CD14-positive monocyte (primary cell): ENCODE measurements at regions not wholly inside any gene's neighbourhood (a gene's known extent, or its start where the extent isn't known, plus 50 kb on each side); places are given as distances from the start of the nearest gene placed in this dataset.

ENCODE experiments used
- DNase-seq, 3 donors: peaks; one replicate each; pipeline ENCODE4 v3.0.0-alpha.2; 2011 to 2022
- H2AFZ ChIP-seq: 2 replicates; pipeline ENCODE4 v1.6.0; 2012; ENCODE audit warnings: mild to moderate bottlenecking, low read depth, low read length, inconsistent platforms; ENCODE audit not compliant: insufficient read depth, poor library complexity, severe bottlenecking
- H3K27ac ChIP-seq, 2 donors: 1 replicate in 1 of 2; 2 replicates in 1 of 2; pipeline ENCODE4 v1.5.1; 2012 to 2013; ENCODE audit warnings: low read length in 2 of 2, control low read depth in 1 of 2, inconsistent platforms in 1 of 2, low read depth in 1 of 2, mild to moderate bottlenecking in 1 of 2
- H3K27me3 ChIP-seq, 2 donors: one replicate each; pipeline versions ENCODE4 v1.6.0 to v1.6.1; 2011 to 2013; ENCODE audit warnings: low read length in 2 of 2; ENCODE audit not compliant: control insufficient read depth in 2 of 2, insufficient read depth in 2 of 2
- H3K36me3 ChIP-seq, 2 donors: replicated peaks in 1 of 2; 1 replicate in 1 of 2; 2 replicates in 1 of 2; pipeline versions ENCODE4 v1.5.1 to v1.6.1; 2012 to 2013; ENCODE audit warnings: low read length in 2 of 2, control low read depth in 1 of 2, inconsistent platforms in 1 of 2, mild to moderate bottlenecking in 1 of 2; ENCODE audit not compliant: insufficient read depth in 2 of 2, control insufficient read depth in 1 of 2
- H3K4me1 ChIP-seq, 2 donors: 1 replicate in 1 of 2; 2 replicates in 1 of 2; pipeline versions ENCODE4 v1.5.1 to v1.6.1; 2012 to 2013; ENCODE audit warnings: low read length in 2 of 2, control low read depth in 1 of 2, inconsistent platforms in 1 of 2, mild to moderate bottlenecking in 1 of 2, moderate library complexity in 1 of 2; ENCODE audit not compliant: insufficient read depth in 2 of 2, control insufficient read depth in 1 of 2
- H3K4me2 ChIP-seq: replicated peaks from 2 replicates; pipeline ENCODE3; 2012; ENCODE audit warnings: low read length, moderate library complexity, mild to moderate bottlenecking; ENCODE audit not compliant: poor library complexity, severe bottlenecking; ENCODE audit errors: extremely low read depth
- H3K4me3 ChIP-seq, 3 experiments: fragments of 200-600 bp in 1 of 3; sonication (generic) in 1 of 3; replicated peaks in 1 of 3; 1 replicate in 2 of 3; 2 replicates in 1 of 3; pipeline ENCODE4 v1.5.1; 2011 to 2013; ENCODE audit warnings: low read length in 3 of 3, mild to moderate bottlenecking in 3 of 3, control low read depth in 2 of 3, low read depth in 2 of 3, inconsistent platforms in 1 of 3, moderate library complexity in 1 of 3
- H3K79me2 ChIP-seq: 2 replicates; pipeline ENCODE4 v1.6.0; 2012; ENCODE audit warnings: mild to moderate bottlenecking, control low read depth, inconsistent platforms, low read length, moderate library complexity; ENCODE audit not compliant: insufficient read depth
- H3K9ac ChIP-seq: 2 replicates; pipeline ENCODE4 v1.6.0; 2017; ENCODE audit warnings: low read length, mild to moderate bottlenecking; ENCODE audit not compliant: insufficient read depth, poor library complexity, severe bottlenecking
- H3K9me3 ChIP-seq, 2 donors: replicated peaks in 1 of 2; 1 replicate in 1 of 2; 2 replicates in 1 of 2; pipeline versions ENCODE4 v1.5.1 to v1.6.1; 2012 to 2013; ENCODE audit warnings: low read length in 2 of 2, control low read depth in 1 of 2; ENCODE audit not compliant: control insufficient read depth in 1 of 2, insufficient read depth in 1 of 2
- H4K20me1 ChIP-seq: 2 replicates; pipeline ENCODE4 v1.6.0; 2012; ENCODE audit warnings: mild to moderate bottlenecking, low read length, control low read depth, moderate library complexity; ENCODE audit not compliant: insufficient read depth
- H3K27ac Mint-ChIP-seq, 7 donors: one replicate each; pipeline ENCODE4 v1.8.0; 2020; ENCODE audit warnings: mild to moderate bottlenecking in 7 of 7, mixed read lengths in 7 of 7, moderate library complexity in 6 of 7, inconsistent platforms in 2 of 7
- H3K27me3 Mint-ChIP-seq, 3 donors: one replicate each; pipeline ENCODE4 v1.8.0; 2021 to 2022; ENCODE audit warnings: low read depth in 3 of 3, mild to moderate bottlenecking in 3 of 3, mixed read lengths in 3 of 3, moderate library complexity in 3 of 3, inconsistent platforms in 1 of 3
- H3K36me3 Mint-ChIP-seq, 2 donors: one replicate each; pipeline ENCODE4 v1.8.0; 2020; ENCODE audit warnings: mixed read lengths in 2 of 2, inconsistent platforms in 1 of 2, mild to moderate bottlenecking in 1 of 2
- H3K4me1 Mint-ChIP-seq: one replicate; pipeline ENCODE4 v1.8.0; 2020; ENCODE audit warnings: mild to moderate bottlenecking, mixed read lengths
- H3K4me3 Mint-ChIP-seq, 2 donors: one replicate each; pipeline ENCODE4 v1.8.0; 2020; ENCODE audit warnings: mild to moderate bottlenecking in 2 of 2, mixed read lengths in 2 of 2, moderate library complexity in 1 of 2
- H3K9me3 Mint-ChIP-seq, 7 donors: one replicate each; pipeline ENCODE4 v1.8.0; 2020 to 2022; ENCODE audit warnings: mixed read lengths in 7 of 7, mild to moderate bottlenecking in 6 of 7, moderate library complexity in 6 of 7, inconsistent platforms in 2 of 7
- WGBS: methylation state at CpG from one replicate; pipeline ENCODE4 v1.1.5; 2013; ENCODE audit warnings: missing lambda C conversion rate; ENCODE audit not compliant: insufficient coverage; 5-methylcytosine and 5-hydroxymethylcytosine counted together
- intact Hi-C, 2 donors: fragments of 100-400 bp; cut with micrococcal nuclease; formaldehyde crosslinking; loops; one replicate each; pipeline versions ENCODE4 v1.15.0 to v1.15.1; 2023
- TF ChIP-seq, protein P1 (sequence below): fragments of 200-600 bp; IDR thresholded peaks from one replicate; pipeline ENCODE4 v1.8.0; 2022; ENCODE audit warnings: antibody characterized with exemption, mild to moderate bottlenecking

DNA sequence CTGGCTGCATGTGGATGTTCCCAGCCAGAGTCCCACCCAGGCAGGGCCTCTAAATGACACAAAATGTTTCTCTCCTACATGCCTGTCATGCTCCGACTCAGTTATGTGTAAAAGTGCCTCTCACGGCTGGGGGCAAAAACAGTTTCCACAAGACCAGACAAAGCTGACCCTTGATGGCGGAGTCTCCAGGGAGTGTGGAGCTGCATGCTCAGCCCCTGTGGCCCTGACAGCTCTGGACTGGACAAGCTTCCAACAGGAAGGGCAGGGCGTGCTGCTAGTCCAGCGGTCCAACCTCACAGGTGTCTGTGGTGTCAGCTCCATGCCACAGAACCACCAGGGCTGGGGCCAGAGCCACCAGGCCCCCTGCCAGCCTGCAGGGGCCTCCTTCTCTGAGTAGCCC, 149.6 kb downstream of the CRYBB2 start:
- no peak for DNase-seq
- no peaks in the 10 kb centered on the region for H3K27me3 ChIP-seq
- peaks cover 32% of the 10 kb centered on the region for H3K4me1 Mint-ChIP-seq
- no peak overlapping the region for H3K9ac ChIP-seq
- no peak overlapping the region for H3K4me3 Mint-ChIP-seq
- intact Hi-C loops = no loop called here
- peaks cover 13% of the 10 kb centered on the region for H3K79me2 ChIP-seq
- H3K36me3 Mint-ChIP-seq = peaks cover 38 to 57% of the 10 kb centered on the region in 2 donors
- TF ChIP-seq, protein P1, sequence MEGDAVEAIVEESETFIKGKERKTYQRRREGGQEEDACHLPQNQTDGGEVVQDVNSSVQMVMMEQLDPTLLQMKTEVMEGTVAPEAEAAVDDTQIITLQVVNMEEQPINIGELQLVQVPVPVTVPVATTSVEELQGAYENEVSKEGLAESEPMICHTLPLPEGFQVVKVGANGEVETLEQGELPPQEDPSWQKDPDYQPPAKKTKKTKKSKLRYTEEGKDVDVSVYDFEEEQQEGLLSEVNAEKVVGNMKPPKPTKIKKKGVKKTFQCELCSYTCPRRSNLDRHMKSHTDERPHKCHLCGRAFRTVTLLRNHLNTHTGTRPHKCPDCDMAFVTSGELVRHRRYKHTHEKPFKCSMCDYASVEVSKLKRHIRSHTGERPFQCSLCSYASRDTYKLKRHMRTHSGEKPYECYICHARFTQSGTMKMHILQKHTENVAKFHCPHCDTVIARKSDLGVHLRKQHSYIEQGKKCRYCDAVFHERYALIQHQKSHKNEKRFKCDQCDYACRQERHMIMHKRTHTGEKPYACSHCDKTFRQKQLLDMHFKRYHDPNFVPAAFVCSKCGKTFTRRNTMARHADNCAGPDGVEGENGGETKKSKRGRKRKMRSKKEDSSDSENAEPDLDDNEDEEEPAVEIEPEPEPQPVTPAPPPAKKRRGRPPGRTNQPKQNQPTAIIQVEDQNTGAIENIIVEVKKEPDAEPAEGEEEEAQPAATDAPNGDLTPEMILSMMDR = no peak
- peaks cover 14 to 50% of the 10 kb centered on the region in 2 donors for H3K36me3 ChIP-seq
- H3K4me2 ChIP-seq = no peak overlapping the region
- H3K27me3 Mint-ChIP-seq = peaks cover 0 to 1% (median 0%) of the 10 kb centered on the region in 3 donors
- no peaks in the 10 kb centered on the region for H3K9me3 ChIP-seq
- H2AFZ ChIP-seq = no peak overlapping the region
- 95% methylated on average over 5 of the region's 5 CpGs for WGBS
- H3K4me1 ChIP-seq = peaks cover 0 to 21% of the 10 kb centered on the region in 2 donors
- H3K27ac ChIP-seq = no peak overlapping the region
- H4K20me1 ChIP-seq = peaks cover 70% of the 10 kb centered on the region
- H3K9me3 Mint-ChIP-seq = peaks cover 0 to 1% (median 0%) of the 10 kb centered on the region in 7 donors
- H3K27ac Mint-ChIP-seq = peak overlapping the region in 1 of 7 donors; percentile 1
- H3K4me3 ChIP-seq = no peak overlapping the region

DNA sequence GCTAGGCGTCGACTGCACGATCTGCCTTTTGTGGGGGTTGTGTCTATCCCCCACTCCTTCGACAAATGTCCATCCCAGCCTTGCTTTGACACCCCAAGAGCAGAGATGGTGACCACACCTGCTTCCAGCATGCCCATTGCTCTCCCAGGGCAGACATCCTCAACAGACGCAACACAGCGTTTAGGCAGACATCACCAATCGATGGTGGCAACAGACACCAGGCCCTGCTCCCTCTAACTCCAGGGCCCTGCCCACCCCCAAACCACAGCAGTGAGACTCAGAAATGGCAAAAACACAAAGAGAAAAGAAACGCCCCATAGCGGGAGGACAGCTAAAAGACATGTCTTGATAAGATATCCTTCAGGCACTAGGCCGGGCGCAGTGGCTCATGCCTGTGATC, 150.9 kb downstream of the CRYBB2 start:
- Mint-ChIP-seq H3K9me3 (peaks cover 0 to 1% (median 0%) of the 10 kb centered on the region in 7 donors), H3K36me3 (peaks cover 40 to 57% of the 10 kb centered on the region in 2 donors), H3K27ac (peak overlapping the region in 1 of 7 donors; percentile 52), H3K4me3 (no peak overlapping the region), H3K27me3 (peaks cover 0 to 1% (median 0%) of the 10 kb centered on the region in 3 donors), H3K4me1 (peaks cover 30% of the 10 kb centered on the region)
- H2AFZ ChIP-seq = no peak overlapping the region
- H3K4me1 ChIP-seq = peaks cover 10 to 24% of the 10 kb centered on the region in 2 donors
- H3K27me3 ChIP-seq = no peaks in the 10 kb centered on the region
- H3K9me3 ChIP-seq = no peaks in the 10 kb centered on the region
- no peak overlapping the region for H3K4me2 ChIP-seq
- TF ChIP-seq, protein P1 = no peak
- no peak overlapping the region for H3K4me3 ChIP-seq
- intact Hi-C loops = no loop called here
- peaks cover 13% of the 10 kb centered on the region for H3K79me2 ChIP-seq
- H3K9ac ChIP-seq = no peak overlapping the region
- peaks cover 69% of the 10 kb centered on the region for H4K20me1 ChIP-seq
- WGBS = 97% methylated on average over 4 of the region's 11 CpGs
- H3K27ac ChIP-seq = no peak overlapping the region
- H3K36me3 ChIP-seq = peaks cover 14 to 55% of the 10 kb centered on the region in 2 donors
- DNase-seq = no peak
